Uterus (tissue), 3 donors: ENCODE measurements at regions not wholly inside any gene's neighbourhood (a gene's known extent, or its start where the extent isn't known, plus 50 kb on each side); places are given as distances from the start of the nearest gene placed in this dataset.

Experiments used
- DNase-seq, 2 donors: peaks; one replicate each; pipeline ENCODE4 v3.0.0-alpha.2; 2019 to 2020
- H3K27ac ChIP-seq, 2 donors: fragments of 200-600 bp; sonication (generic); 1 replicate in 1 of 2; 2 replicates in 1 of 2; pipeline ENCODE4 v1.5.1; 2016 to 2018
- H3K27me3 ChIP-seq, 2 donors: fragments of 200-600 bp; sonication (generic); one replicate each; pipeline ENCODE4 v1.5.1; 2018 to 2019; ENCODE audit warnings: control low read depth in 1 of 2
- H3K36me3 ChIP-seq, 2 donors: fragments of 200-600 bp; sonication (generic); one replicate each; pipeline ENCODE4 v1.5.1; 2019; ENCODE audit warnings: control low read depth in 1 of 2
- H3K4me1 ChIP-seq, 2 donors: fragments of 200-600 bp; sonication (generic); one replicate each; pipeline ENCODE4 v1.5.1; 2018 to 2019; ENCODE audit warnings: control low read depth in 1 of 2
- H3K4me3 ChIP-seq, 2 donors: fragments of 200-600 bp; sonication (generic); 1 replicate in 1 of 2; 2 replicates in 1 of 2; pipeline ENCODE4 v1.5.1; 2018 to 2019; ENCODE audit warnings: mild to moderate bottlenecking in 1 of 2
- H3K9me3 ChIP-seq, 2 donors: fragments of 200-600 bp; sonication (generic); one replicate each; pipeline ENCODE4 v1.5.1; 2019; ENCODE audit warnings: control low read depth in 1 of 2
- POLR2A ChIP-seq, 2 donors: fragments of 450-650 bp; IDR thresholded peaks; one replicate each; pipeline ENCODE4 v1.6.1; 2016; ENCODE audit warnings: antibody characterized with exemption in 2 of 2, mild to moderate bottlenecking in 1 of 2, moderate library complexity in 1 of 2
- intact Hi-C: fragments of 100-400 bp; cut with DNase I; formaldehyde crosslinking; loops from one replicate; pipeline ENCODE4 v1.15.1; 2023; ENCODE audit warnings: low total_unique reads
- TF ChIP-seq, protein P1 (sequence below), 4 experiments: fragments of 200-600 bp in 2 of 4; fragments of 450-650 bp in 2 of 4; sonication (generic) in 2 of 4; IDR thresholded peaks; one replicate each; pipeline ENCODE4 v1.5.1; 2016 to 2019; ENCODE audit warnings: antibody characterized with exemption in 4 of 4, mild to moderate bottlenecking in 2 of 4, moderate library complexity in 1 of 4
- donor health status: DM: yes; HTN: yes; CAD: no.

DNA sequence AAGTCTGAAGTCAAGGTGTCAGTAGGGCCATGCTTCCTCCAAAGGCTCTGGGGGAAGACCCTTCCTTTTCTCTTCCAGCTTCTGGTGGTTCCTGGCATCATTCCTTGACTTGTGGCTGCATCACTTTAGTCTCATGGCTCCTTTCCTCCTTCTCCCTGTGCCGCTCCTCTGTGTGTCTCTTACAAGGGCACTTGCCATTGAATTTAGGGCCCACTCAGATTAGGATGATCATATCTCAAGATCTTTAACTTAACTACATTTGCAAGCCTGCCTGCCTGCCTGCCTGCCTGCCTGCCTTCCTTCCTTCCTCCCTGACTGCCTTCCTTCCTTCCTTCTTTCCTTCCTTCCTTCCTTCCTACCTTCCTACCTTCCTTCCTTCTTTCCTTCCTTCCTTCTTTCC is 89.7 kb upstream of the MPHOSPH6 start:
- intact Hi-C loops: no loop called here
- H3K27ac ChIP-seq: no peak overlapping the region
- H3K4me3 ChIP-seq: no peak overlapping the region
- no peaks in the 10 kb centered on the region for H3K27me3 ChIP-seq
- H3K4me1 ChIP-seq: no peaks in the 10 kb centered on the region
- no peak for DNase-seq
- H3K36me3 ChIP-seq: no peaks in the 10 kb centered on the region
- no peaks in the 10 kb centered on the region for H3K9me3 ChIP-seq
- TF ChIP-seq POLR2A (IDR thresholded peaks at IDR 0.05): no peak
- TF ChIP-seq, protein P1, sequence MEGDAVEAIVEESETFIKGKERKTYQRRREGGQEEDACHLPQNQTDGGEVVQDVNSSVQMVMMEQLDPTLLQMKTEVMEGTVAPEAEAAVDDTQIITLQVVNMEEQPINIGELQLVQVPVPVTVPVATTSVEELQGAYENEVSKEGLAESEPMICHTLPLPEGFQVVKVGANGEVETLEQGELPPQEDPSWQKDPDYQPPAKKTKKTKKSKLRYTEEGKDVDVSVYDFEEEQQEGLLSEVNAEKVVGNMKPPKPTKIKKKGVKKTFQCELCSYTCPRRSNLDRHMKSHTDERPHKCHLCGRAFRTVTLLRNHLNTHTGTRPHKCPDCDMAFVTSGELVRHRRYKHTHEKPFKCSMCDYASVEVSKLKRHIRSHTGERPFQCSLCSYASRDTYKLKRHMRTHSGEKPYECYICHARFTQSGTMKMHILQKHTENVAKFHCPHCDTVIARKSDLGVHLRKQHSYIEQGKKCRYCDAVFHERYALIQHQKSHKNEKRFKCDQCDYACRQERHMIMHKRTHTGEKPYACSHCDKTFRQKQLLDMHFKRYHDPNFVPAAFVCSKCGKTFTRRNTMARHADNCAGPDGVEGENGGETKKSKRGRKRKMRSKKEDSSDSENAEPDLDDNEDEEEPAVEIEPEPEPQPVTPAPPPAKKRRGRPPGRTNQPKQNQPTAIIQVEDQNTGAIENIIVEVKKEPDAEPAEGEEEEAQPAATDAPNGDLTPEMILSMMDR (IDR thresholded peaks at IDR 0.05): no peak

DNA sequence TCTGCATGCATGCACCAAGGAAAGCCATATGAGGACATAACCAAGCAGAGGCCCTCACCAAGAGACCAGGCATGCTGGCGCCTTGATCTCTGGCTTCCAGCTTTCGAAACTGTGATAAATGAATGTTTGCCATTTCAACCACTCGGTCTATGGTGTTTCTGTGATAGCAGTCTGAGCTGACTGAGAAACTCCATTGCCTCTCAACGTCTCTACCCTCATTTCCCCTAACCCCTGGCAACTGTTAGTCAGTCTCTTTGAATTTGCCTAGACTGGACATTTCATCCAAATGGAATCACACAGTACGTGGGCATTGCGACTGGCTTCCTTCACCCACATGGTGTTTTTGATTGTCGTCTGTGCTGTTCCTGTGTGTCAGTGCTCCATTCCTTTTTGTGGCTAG is 88.0 kb upstream of the MPHOSPH6 start:
- H3K36me3 ChIP-seq: no peaks in the 10 kb centered on the region
- intact Hi-C loops: no loop called here
- no peak for TF ChIP-seq POLR2A (IDR thresholded peaks at IDR 0.05)
- TF ChIP-seq, protein P1 (IDR thresholded peaks at IDR 0.05): no peak
- no peaks in the 10 kb centered on the region for H3K27me3 ChIP-seq
- H3K4me1 ChIP-seq: no peaks in the 10 kb centered on the region
- no peak overlapping the region for H3K4me3 ChIP-seq
- H3K27ac ChIP-seq: no peak overlapping the region
- H3K9me3 ChIP-seq: no peaks in the 10 kb centered on the region
- DNase-seq: no peak

DNA sequence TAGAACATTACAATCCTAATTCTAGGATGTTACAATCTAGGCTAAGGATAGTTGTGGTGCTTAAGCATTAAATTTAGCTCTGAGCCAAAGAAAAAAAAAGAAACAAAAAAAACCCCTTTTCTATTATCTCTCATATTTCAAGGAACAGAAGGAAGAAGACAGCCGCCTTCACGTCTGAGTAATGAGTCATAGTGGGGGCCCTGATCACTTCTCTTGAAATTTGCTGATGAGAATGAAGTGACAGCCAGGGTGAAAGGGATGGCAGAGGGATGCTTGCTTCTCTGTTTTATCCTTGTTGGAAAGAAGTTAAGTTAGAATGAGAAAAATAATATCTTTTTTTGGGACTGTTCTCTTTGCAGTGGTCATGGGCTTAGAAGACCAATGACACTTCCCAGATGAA is 82.6 kb upstream of the MPHOSPH6 start:
- H3K4me1 ChIP-seq: no peaks in the 10 kb centered on the region
- no peaks in the 10 kb centered on the region for H3K27me3 ChIP-seq
- no peak overlapping the region for H3K27ac ChIP-seq
- DNase-seq: no peak
- TF ChIP-seq, protein P1 (IDR thresholded peaks at IDR 0.05): no peak
- no peak for TF ChIP-seq POLR2A (IDR thresholded peaks at IDR 0.05)
- H3K4me3 ChIP-seq: no peak overlapping the region
- intact Hi-C loops: no loop called here
- H3K36me3 ChIP-seq: no peaks in the 10 kb centered on the region
- H3K9me3 ChIP-seq: no peaks in the 10 kb centered on the region

DNA sequence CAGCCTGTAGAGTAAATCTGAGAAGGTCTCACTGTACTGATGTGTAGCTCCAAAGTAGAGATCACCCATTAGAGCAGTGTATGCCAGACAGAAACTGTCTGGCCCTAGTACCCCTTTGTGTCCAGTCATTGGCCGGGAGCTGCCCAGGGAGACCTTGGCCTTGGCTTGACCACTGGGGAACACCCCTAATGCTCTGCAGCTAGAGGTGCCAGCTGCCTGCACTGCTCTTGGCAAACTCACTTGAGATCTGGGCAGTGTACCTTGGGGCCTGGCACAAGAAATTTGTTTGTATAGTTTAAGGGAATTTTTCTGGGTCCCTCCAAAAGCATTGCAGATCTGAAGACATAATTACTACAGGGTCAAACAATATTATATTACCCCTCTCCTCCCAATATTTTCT is 78.7 kb upstream of the MPHOSPH6 start:
- Histone ChIP-seq H3K36me3 (no peaks in the 10 kb centered on the region), H3K4me3 (no peak overlapping the region), H3K27ac (no peak overlapping the region), H3K4me1 (no peaks in the 10 kb centered on the region), H3K27me3 (no peaks in the 10 kb centered on the region), H3K9me3 (no peaks in the 10 kb centered on the region)
- intact Hi-C loops: no loop called here
- no peak for DNase-seq
- TF ChIP-seq, protein P1 (IDR thresholded peaks at IDR 0.05): no peak
- TF ChIP-seq POLR2A (IDR thresholded peaks at IDR 0.05): no peak

DNA sequence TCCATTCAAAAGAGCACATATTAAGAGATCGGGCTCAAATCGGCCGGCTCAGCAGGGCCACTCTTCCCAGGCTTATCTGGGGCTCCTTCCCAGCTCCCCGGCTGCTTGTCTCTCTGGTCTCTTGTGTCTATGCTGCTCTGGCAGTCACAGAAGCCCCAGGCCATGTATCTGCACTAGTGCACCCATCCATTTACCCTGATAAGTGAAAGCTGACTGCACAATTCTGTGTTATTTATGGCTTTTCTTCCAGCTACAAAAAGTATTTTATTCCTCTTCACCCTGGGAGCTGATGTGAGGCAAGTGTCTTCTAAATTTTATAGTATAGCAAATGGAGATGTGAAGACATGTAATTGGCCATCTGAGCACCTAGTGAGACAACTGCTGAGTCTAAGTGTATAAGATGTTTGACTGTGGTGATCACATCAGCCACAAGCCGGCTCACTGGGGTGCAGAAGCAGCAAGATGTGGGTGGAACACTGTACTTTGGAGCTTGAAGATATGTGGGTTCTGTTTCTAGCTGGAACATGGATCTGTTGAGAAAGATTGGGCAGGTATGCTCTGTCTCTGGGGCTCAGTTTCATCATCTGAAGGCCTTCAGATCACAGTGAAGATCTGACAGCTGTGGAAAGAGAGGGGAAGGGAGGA is 78.1 kb upstream of the MPHOSPH6 start:
- TF ChIP-seq, protein P1 (IDR thresholded peaks at IDR 0.05): no peak
- TF ChIP-seq POLR2A (IDR thresholded peaks at IDR 0.05): no peak
- Histone ChIP-seq H3K9me3 (no peaks in the 10 kb centered on the region), H3K36me3 (no peaks in the 10 kb centered on the region), H3K27ac (no peak overlapping the region), H3K4me3 (no peak overlapping the region), H3K27me3 (no peaks in the 10 kb centered on the region), H3K4me1 (no peaks in the 10 kb centered on the region)
- no peak for DNase-seq
- intact Hi-C loops: no loop called here
